Lower leg skin (tissue), 3 donors: ENCODE measurements at regions not wholly inside any gene's neighbourhood (a gene's known extent, or its start where the extent isn't known, plus 50 kb on each side); places are given as distances from the start of the nearest gene placed in this dataset.

Experiments used
- POLR2A ChIP-seq, 2 donors: fragments of 450-650 bp; IDR thresholded peaks; one replicate each; pipeline ENCODE4 v1.6.1; 2016 to 2017; ENCODE audit warnings: antibody characterized with exemption in 2 of 2, mild to moderate bottlenecking in 1 of 2, moderate library complexity in 1 of 2
- TF ChIP-seq, protein P1 (sequence below), 3 donors: fragments of 450-650 bp; IDR thresholded peaks; one replicate each; pipeline ENCODE4 v1.5.1; 2016; ENCODE audit warnings: antibody characterized with exemption in 3 of 3, mild to moderate bottlenecking in 3 of 3, moderate library complexity in 2 of 3

DNA sequence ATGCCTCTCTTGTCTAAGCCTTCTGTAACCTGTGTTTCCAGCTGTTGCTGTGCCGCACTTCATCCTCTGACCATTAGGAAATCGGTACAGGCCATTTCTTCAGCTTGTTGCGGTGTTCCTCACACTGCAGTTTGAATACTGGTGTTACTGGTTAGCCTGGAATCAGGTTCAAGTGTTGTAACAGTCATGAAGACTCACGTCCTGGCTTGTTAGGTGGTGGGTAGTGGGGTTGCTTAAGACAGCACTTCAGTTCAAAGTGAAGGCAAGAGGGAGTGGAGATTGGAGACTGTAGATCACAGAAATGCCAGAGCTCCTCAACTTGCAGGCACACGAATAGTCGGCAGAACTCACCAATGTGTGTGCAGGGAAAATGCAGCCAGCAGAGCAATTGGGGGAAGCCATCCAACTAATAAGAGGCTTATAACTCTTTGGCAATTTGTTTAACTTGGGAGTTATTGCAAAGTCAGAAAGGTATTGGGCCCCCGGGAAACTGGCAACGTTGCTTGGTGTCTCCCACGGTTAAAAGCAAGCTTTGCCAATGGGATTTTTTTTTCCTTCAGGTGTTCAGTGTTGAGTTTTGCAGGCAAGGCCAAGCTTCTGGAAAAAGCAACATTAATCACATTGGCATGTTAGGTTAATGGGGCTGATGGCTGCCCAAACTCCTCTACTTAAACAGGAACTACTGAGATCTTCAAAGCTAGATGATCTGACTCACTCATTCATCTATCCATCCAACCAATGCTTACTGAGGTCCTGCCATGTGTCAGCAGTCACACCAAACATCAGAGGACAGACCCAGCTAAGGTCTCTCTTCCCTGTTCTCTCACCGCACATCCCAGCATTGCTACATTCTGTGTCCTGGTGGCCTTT is 380.9 kb downstream of the GATA3 start:
- TF ChIP-seq POLR2A (IDR thresholded peaks at IDR 0.05): no peak
- TF ChIP-seq, protein P1, sequence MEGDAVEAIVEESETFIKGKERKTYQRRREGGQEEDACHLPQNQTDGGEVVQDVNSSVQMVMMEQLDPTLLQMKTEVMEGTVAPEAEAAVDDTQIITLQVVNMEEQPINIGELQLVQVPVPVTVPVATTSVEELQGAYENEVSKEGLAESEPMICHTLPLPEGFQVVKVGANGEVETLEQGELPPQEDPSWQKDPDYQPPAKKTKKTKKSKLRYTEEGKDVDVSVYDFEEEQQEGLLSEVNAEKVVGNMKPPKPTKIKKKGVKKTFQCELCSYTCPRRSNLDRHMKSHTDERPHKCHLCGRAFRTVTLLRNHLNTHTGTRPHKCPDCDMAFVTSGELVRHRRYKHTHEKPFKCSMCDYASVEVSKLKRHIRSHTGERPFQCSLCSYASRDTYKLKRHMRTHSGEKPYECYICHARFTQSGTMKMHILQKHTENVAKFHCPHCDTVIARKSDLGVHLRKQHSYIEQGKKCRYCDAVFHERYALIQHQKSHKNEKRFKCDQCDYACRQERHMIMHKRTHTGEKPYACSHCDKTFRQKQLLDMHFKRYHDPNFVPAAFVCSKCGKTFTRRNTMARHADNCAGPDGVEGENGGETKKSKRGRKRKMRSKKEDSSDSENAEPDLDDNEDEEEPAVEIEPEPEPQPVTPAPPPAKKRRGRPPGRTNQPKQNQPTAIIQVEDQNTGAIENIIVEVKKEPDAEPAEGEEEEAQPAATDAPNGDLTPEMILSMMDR (IDR thresholded peaks at IDR 0.05): no peak
